ENCODE measurements at regions not wholly inside any gene's neighbourhood (a gene's known extent, or its start where the extent isn't known, plus 50 kb on each side); places are given as distances from the start of the nearest gene placed in this dataset.

- Histone ChIP-seq H3K9me3 (no peaks in the 10 kb centered on the region), H3K36me3 (no peaks in the 10 kb centered on the region), H3K27ac (no peak overlapping the region), H3K4me1 (no peaks in the 10 kb centered on the region), H3K4me3 (no peak overlapping the region), H3K27me3 (no peaks in the 10 kb centered on the region)
- intact Hi-C loops (cut with DNase I), result no loop called here
- WGBS, 2 donors, result 65 to 72% methylated on average over 3 of the region's 3 CpGs
- no peak for TF ChIP-seq POLR2A (IDR thresholded peaks at IDR 0.05)
- no peak for DNase-seq
Observed at GRCh38 chr17:53387745-53388144, 435.0 kb upstream of the KIF2B start.

- no peaks in the 10 kb centered on the region for H3K9me3 ChIP-seq
Observed at GRCh38 chr17:53353919-53354351, 468.8 kb upstream of the KIF2B start.

GRCh38 chr17:53344778-53345177 is 477.9 kb upstream of the KIF2B start:
- intact Hi-C loops (cut with DNase I), result no loop called here
- TF ChIP-seq CTCF (IDR thresholded peaks at IDR 0.05), result no peak
- TF ChIP-seq POLR2A (IDR thresholded peaks at IDR 0.05), result no peak
- no peaks in the 10 kb centered on the region for H3K9me3 ChIP-seq
- no peak overlapping the region for H3K27ac ChIP-seq
- no peak overlapping the region for H3K4me3 ChIP-seq
- no peaks in the 10 kb centered on the region for H3K4me1 ChIP-seq
- no peaks in the 10 kb centered on the region for H3K36me3 ChIP-seq
- no peak for DNase-seq
- no peaks in the 10 kb centered on the region for H3K27me3 ChIP-seq
- 91 to 93% methylated on average over 1 of the region's 1 CpG for WGBS, 2 donors

More at GRCh38 chr17:53353919-53354351, 468.8 kb upstream of the KIF2B start:
- Histone ChIP-seq H3K4me3 (no peak overlapping the region), H3K4me1 (no peaks in the 10 kb centered on the region), H3K36me3 (no peaks in the 10 kb centered on the region), H3K27ac (no peak overlapping the region), H3K27me3 (no peaks in the 10 kb centered on the region)
- intact Hi-C loops (cut with DNase I), result no loop called here
- no peak for DNase-seq
- no peak for TF ChIP-seq POLR2A (IDR thresholded peaks at IDR 0.05)
- TF ChIP-seq CTCF (IDR thresholded peaks at IDR 0.05), result no peak
- 24 to 48% methylated on average over 3 of the region's 3 CpGs for WGBS, 2 donors

- DNase-seq, result no peak
Observed at GRCh38 chr17:53336281-53336680, 486.4 kb upstream of the KIF2B start.

GRCh38 chr17:53335443-53335842 is 487.3 kb upstream of the KIF2B start:
- Histone ChIP-seq H3K36me3 (no peaks in the 10 kb centered on the region), H3K4me1 (no peaks in the 10 kb centered on the region), H3K4me3 (no peak overlapping the region), H3K9me3 (peaks cover 0 to 6% (median 0%) of the 10 kb centered on the region in 3 donors), H3K27ac (no peak overlapping the region), H3K27me3 (no peaks in the 10 kb centered on the region)
- no peak for TF ChIP-seq CTCF (IDR thresholded peaks at IDR 0.05)
- no peak for TF ChIP-seq POLR2A (IDR thresholded peaks at IDR 0.05)
- WGBS, 2 donors, result 91 to 97% methylated on average over 1 of the region's 1 CpG
- intact Hi-C loops (cut with DNase I), result no loop called here
- no peak for DNase-seq

More at GRCh38 chr17:53336281-53336680, 486.4 kb upstream of the KIF2B start:
- Histone ChIP-seq H3K4me3 (no peak overlapping the region), H3K36me3 (no peaks in the 10 kb centered on the region), H3K4me1 (no peaks in the 10 kb centered on the region), H3K9me3 (peaks cover 0 to 6% (median 0%) of the 10 kb centered on the region in 3 donors), H3K27ac (no peak overlapping the region), H3K27me3 (no peaks in the 10 kb centered on the region)
- intact Hi-C loops (cut with DNase I), result no loop called here
- TF ChIP-seq CTCF (IDR thresholded peaks at IDR 0.05), result no peak
- TF ChIP-seq POLR2A (IDR thresholded peaks at IDR 0.05), result no peak
- 38 to 42% methylated on average over 3 to 4 of the region's 4 CpGs for WGBS, 2 donors

- intact Hi-C loops (cut with DNase I), result no loop called here
- no peak overlapping the region for H3K27ac ChIP-seq
- WGBS, 2 donors, result 74 to 77% methylated on average over 2 of the region's 2 CpGs
- DNase-seq, result no peak
- H3K4me3 ChIP-seq, result no peak overlapping the region
- no peak for TF ChIP-seq CTCF (IDR thresholded peaks at IDR 0.05)
- TF ChIP-seq POLR2A (IDR thresholded peaks at IDR 0.05), result no peak
- H3K36me3 ChIP-seq, result no peaks in the 10 kb centered on the region
- no peaks in the 10 kb centered on the region for H3K9me3 ChIP-seq
- no peaks in the 10 kb centered on the region for H3K4me1 ChIP-seq
- H3K27me3 ChIP-seq, result no peaks in the 10 kb centered on the region
Observed at GRCh38 chr17:53330756-53331155, 492.0 kb upstream of the KIF2B start.

All from esophagus squamous epithelium (tissue), 5 donors.